ENCODE measurements at regions not wholly inside any gene's neighbourhood (a gene's known extent, or its start where the extent isn't known, plus 50 kb on each side); places are given as distances from the start of the nearest gene placed in this dataset.

GRCh38 chr9:126114850-126115460, 211.7 kb upstream of the MVB12B start:
- Histone ChIP-seq H3K9me3 (no peaks in the 10 kb centered on the region), H3K4me1 (no peaks in the 10 kb centered on the region), H3K36me3 (no peaks in the 10 kb centered on the region), H3K4me3 (no peak overlapping the region), H3K27ac (no peak overlapping the region), H3K27me3 (peaks cover 0 to 6% (median 0%) of the 10 kb centered on the region in 9 donors)
- intact Hi-C loops (cut with DNase I) = no loop called here
- 81 to 89% (median 86%) methylated on average over 12 of the region's 12 CpGs for WGBS, 4 donors
- ATAC-seq = no peak
- no peak for TF ChIP-seq CTCF (IDR thresholded peaks at IDR 0.05)
- no peak for TF ChIP-seq POLR2A (IDR thresholded peaks at IDR 0.05)
- DNase-seq = no peak

GRCh38 chr9:126116351-126117157, 210.1 kb upstream of the MVB12B start:
- TF ChIP-seq POLR2A (IDR thresholded peaks at IDR 0.05) (no peak), CTCF (IDR thresholded peaks at IDR 0.05) (no peak)
- no peak overlapping the region for H3K4me3 ChIP-seq
- no peaks in the 10 kb centered on the region for H3K36me3 ChIP-seq
- H3K27me3 ChIP-seq = peaks cover 0 to 6% (median 0%) of the 10 kb centered on the region in 9 donors
- H3K27ac ChIP-seq = no peak overlapping the region
- DNase-seq = no peak
- no peaks in the 10 kb centered on the region for H3K9me3 ChIP-seq
- intact Hi-C loops (cut with DNase I) = no loop called here
- H3K4me1 ChIP-seq = no peaks in the 10 kb centered on the region
- WGBS, 4 donors = 79 to 82% (median 81%) methylated on average over 16 to 17 of the region's 17 CpGs
- ATAC-seq = no peak

GRCh38 chr9:126117158-126117425, 209.5 kb upstream of the MVB12B start:
- intact Hi-C loops (cut with DNase I) = no loop called here
- Histone ChIP-seq H3K9me3 (no peaks in the 10 kb centered on the region), H3K4me1 (no peaks in the 10 kb centered on the region), H3K4me3 (no peak overlapping the region), H3K27ac (no peak overlapping the region), H3K36me3 (no peaks in the 10 kb centered on the region), H3K27me3 (peaks cover 0 to 6% (median 0%) of the 10 kb centered on the region in 9 donors)
- DNase-seq (no peak), ATAC-seq (no peak)
- 92 to 96% (median 95%) methylated on average over 4 of the region's 4 CpGs for WGBS, 4 donors
- no peak for TF ChIP-seq POLR2A (IDR thresholded peaks at IDR 0.05)

GRCh38 chr9:126117631-126118030, 209.0 kb upstream of the MVB12B start:
- ATAC-seq (no peak), DNase-seq (no peak)
- no peaks in the 10 kb centered on the region for H3K9me3 ChIP-seq
- intact Hi-C loops (cut with DNase I) = no loop called here
- no peak overlapping the region for H3K4me3 ChIP-seq
- no peaks in the 10 kb centered on the region for H3K36me3 ChIP-seq
- TF ChIP-seq CTCF (IDR thresholded peaks at IDR 0.05) (no peak), POLR2A (IDR thresholded peaks at IDR 0.05) (no peak)
- H3K4me1 ChIP-seq = no peaks in the 10 kb centered on the region
- WGBS, 4 donors = 86 to 92% (median 89%) methylated on average over 9 of the region's 9 CpGs
- no peak overlapping the region for H3K27ac ChIP-seq
- peaks cover 0 to 7% (median 0%) of the 10 kb centered on the region in 9 donors for H3K27me3 ChIP-seq
